ENCODE measurements at regions not wholly inside any gene's neighbourhood (a gene's known extent, or its start where the extent isn't known, plus 50 kb on each side); places are given as distances from the start of the nearest gene placed in this dataset.

- Histone ChIP-seq H2BK120ac (ENCODE audit: low read depth, low read length) (no peak overlapping the region), H4K8ac (ENCODE audit: low read depth in 2 of 2, low read length in 2 of 2) (no peak overlapping the region), H4K20me1 (ENCODE audit: insufficient read depth, low read length) (no peaks in the 10 kb centered on the region), H2BK20ac (ENCODE audit: low read depth, low read length) (no peak overlapping the region), H2AK9ac (replicated peaks; ENCODE audit: low read depth, low read length, poor library complexity) (no peak overlapping the region), H4K91ac (ENCODE audit: insufficient read depth, low read depth, low read length) (no peak overlapping the region), H3K56ac (ENCODE audit: extremely low read depth, insufficient read depth, low read length) (no peak overlapping the region), H3K4ac (ENCODE audit: low read depth, low read length) (no peak overlapping the region), H3K4me2 (ENCODE audit: low read depth, low read length) (no peak overlapping the region), H3K9ac (ENCODE audit: low read depth, low read length) (no peak overlapping the region), H2BK5ac (ENCODE audit: low read depth, low read length, poor library complexity, severe bottlenecking) (no peak overlapping the region), H3K9me1 (ENCODE audit: insufficient read depth, low read length) (no peaks in the 10 kb centered on the region), H3K14ac (replicated peaks; ENCODE audit: low read depth, low read length) (no peak overlapping the region), H3K23ac (ENCODE audit: low read depth, low read length) (no peak overlapping the region), H3K9me3 (ENCODE audit: control insufficient read depth, insufficient read depth, low read length) (peaks cover 7% of the 10 kb centered on the region), H3K4me1 (ENCODE audit: control insufficient read depth, insufficient read depth, low read length) (no peaks in the 10 kb centered on the region), H2BK15ac (ENCODE audit: low read depth, low read length) (no peak overlapping the region), H3K79me1 (ENCODE audit: low read depth in 1 of 2, low read length in 2 of 2) (no peaks in the 10 kb centered on the region), H2AK5ac (ENCODE audit: low read depth, low read length) (no peak overlapping the region), H2AFZ (replicated peaks; ENCODE audit: low read length, poor library complexity) (no peak overlapping the region), H3K18ac (ENCODE audit: low read depth, low read length) (no peak overlapping the region), H4K5ac (ENCODE audit: low read depth, low read length) (no peak overlapping the region), H3K27ac (ENCODE audit: insufficient read depth, low read length) (no peak overlapping the region), H3K36me3 (ENCODE audit: control insufficient read depth, insufficient read depth, low read length) (no peaks in the 10 kb centered on the region), H3K4me3 (ENCODE audit: insufficient read depth, low read depth, low read length) (no peak overlapping the region), H3K27me3 (ENCODE audit: control insufficient read depth, insufficient read depth, low read length) (no peaks in the 10 kb centered on the region)
- ATAC-seq (ENCODE audit: low read depth) (no peak), DNase-seq (no peak)
- TF ChIP-seq POLR2A (IDR thresholded peaks at IDR 0.05; ENCODE audit: low read depth, low read length) (no peak), MAFK (IDR thresholded peaks at IDR 0.05; ENCODE audit: low read depth, low read length) (no peak), RCOR1 (IDR thresholded peaks at IDR 0.05; ENCODE audit: insufficient replicate concordance, low read length) (no peak), RAD21 (IDR thresholded peaks at IDR 0.05; ENCODE audit: low read length) (no peak), USF2 (IDR thresholded peaks at IDR 0.05; ENCODE audit: low read depth, low read length) (no peak)
- ChIA-PET CTCF (interaction anchor here (0.6 kb wide), 1 partner anchor 17 kb away, joined by 3 read pairs; no protein-coding TSS in a partner anchor), POLR2A (ENCODE audit: unreplicated experiment) (no interaction called here)
- intact Hi-C loops (cut with micrococcal nuclease) (no loop called here), in situ Hi-C loops (cut with MboI; ENCODE audit: low sequenced_read_pairs) (no loop called here), dilution Hi-C loops (cut with HindIII; ENCODE audit: low sequenced_read_pairs, unreplicated experiment) (no loop called here)
- BruUV-seq (replicated peaks) = no TSS peak
Measured at GRCh38 chr13:103289681-103290080, 223.5 kb upstream of the SLC10A2 start.

Measured in IMR-90 (cell line).